HG03457 (cell line): ENCODE measurements at regions not wholly inside any gene's neighbourhood (a gene's known extent, or its start where the extent isn't known, plus 50 kb on each side); places are given as distances from the start of the nearest gene placed in this dataset.

Experiments
- ATAC-seq: cut with Tn5 transposase; IDR thresholded peaks from one replicate; pipeline ENCODE4 v1.9.1; 2021; ENCODE audit warnings: moderate number of reproducible peaks; ENCODE audit not compliant: unreplicated experiment

DNA sequence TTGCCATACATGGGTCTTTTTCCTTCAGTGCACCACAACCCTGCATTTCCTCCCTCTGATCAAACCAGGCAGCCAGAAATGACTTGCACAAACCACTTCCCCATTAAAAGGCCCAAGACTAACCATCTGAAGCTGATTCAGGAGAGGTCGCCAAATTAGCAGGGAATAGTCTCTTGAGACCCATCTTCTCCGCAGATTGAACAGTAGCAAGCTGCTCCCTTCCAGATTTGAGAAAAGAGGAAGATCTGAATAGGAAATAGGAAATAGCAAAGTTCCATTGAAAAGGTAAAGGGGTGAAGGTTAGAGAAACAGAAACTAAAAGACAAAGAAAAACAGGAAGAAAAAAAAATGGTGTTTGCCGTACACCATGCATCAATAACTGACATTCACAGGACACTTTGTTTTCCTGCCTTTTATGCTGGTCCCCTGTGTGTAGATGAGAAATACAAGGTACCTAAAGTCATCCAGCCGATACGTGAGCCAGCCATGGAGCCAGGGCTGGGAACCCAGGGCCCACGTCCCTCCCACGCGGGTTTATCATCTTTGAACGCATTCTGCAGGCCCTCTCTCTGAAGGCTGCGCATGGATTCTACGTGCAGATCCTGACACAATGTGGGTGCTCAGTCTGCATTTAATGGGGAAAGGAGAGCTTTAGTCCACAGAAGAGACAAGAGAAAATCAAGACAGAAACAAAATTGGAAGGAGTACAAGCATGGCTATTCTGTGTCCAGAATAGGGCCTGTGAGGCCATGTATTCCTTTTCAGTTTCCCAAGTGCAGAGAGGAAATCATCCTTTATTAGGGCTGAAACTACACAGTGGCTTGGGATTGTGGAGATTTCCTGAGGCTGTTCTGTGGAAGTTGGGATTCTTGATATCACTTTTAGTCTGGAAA, 268.4 kb upstream of the NPVF start:
- peak; percentile 64 for ATAC-seq

GRCh38 chr7:25500393-25500921, 272.2 kb upstream of the NPVF start:
- no peak for ATAC-seq

- no peak for ATAC-seq
These were observed 275.0 kb upstream of the NPVF start for GRCh38 chr7:25503306-25503705.

DNA sequence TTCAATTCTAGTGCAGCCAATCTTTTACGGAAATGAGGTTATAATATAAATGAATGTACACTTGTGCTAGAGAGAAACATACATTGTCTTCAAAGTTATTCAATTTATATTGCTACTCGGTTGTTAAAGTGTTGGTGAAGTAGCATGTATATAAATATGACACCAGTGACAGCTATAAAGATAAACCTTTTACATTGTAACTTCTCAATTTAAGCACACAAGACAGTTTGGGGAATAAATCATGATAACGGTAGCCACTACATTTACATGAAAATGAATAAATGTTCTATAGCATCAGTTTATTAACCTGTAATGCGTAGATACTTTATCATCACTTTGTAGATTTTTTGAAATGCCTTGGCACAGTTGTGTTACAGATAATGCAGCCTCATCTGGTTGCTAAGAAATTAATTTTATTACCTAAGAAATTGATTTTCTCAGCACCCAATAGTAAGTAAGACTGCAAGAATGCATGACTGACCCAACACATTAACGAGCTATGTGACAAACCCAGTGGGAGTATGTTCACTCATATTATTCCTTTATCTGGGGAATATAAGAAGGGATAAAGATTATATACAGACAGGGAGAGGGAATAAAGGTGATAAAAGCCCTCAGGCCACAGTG, 283.9 kb upstream of the NPVF start:
- no peak for ATAC-seq

- ATAC-seq: no peak
These were observed 287.5 kb upstream of the NPVF start for GRCh38 chr7:25515633-25516275.

DNA sequence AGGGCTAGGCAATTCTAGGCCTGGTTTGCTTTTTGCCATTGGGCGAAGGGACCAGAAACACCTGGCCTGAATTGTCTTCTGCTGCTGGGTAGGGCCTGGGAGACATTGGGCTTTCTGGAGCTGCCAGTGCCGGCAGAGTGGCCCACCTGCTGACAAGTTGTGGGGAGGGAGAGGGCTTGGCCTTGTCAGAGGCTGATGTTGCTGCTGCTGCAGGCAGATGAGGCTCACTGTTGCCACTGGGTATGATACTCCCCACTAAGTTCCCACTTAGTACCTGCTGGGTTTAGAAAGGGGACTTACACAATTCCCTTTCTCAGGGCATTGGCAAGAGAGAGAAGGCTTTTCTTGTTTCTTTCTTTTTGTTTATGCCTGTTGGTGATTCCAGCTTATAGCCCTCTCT, 289.6 kb upstream of the NPVF start:
- no peak for ATAC-seq

DNA sequence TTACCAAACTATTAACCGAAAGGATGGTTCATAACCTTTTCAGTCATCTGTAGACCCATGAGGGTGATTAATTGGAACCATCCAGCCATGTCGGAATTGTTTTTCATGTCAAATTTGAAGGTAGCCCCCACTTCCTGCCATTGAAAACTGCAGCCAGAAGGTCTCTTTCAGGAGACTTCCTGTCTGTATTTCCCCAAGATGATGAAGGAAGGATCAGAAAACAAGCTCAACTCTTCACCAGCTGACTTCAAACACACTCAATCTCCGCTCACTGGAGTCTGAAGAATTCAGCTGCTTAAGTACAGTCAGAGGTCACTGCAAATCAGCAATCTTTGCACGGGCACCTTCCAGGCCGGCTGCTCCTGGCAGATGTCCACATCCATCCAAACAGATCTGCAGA, 291.7 kb upstream of the NPVF start:
- no peak for ATAC-seq

DNA sequence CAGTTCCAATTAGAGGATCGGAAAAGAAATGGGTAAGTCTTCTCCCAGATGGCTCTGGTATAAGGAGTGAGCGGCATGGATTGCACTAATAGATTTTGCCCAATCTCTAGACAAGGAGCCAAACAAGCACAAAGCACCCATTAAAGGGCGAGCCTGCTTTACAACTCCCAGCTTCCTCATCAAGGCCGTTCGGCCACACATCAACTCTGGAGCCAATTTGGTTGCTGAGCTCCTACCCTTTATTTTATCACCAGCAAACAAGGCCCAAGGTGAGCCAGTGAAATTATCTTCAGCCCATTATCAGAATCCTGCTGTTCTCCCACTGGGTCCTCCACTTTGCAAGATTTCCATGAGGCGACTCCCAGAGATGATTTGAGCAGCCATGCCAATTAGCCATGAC, 292.2 kb upstream of the NPVF start:
- ATAC-seq: no peak

GRCh38 chr7:25521236-25521635, 292.9 kb upstream of the NPVF start:
- ATAC-seq: no peak

DNA sequence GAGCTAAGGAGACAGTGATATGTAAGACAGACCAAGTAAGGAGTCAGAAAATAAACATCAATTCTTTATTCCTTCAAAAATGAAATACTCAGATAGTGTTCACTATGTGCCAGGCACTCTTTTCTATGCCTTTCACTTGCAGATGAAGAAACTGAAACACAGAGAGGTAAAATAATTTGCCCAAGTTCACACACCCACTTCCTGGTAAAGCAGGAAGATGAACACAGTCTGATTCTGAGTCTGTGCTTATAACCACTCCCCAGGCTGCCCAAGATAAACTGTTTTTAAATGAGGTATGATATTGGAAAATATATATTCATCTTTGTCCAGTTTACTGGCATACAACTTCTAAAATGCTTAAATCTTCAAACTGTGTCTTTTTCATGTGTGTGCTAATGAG, 294.4 kb upstream of the NPVF start:
- no peak for ATAC-seq

GRCh38 chr7:25527665-25528170, 299.4 kb upstream of the NPVF start:
- no peak for ATAC-seq

GRCh38 chr7:25529320-25529719, 301.0 kb upstream of the NPVF start:
- ATAC-seq: no peak

- no peak for ATAC-seq
These were observed 308.6 kb upstream of the NPVF start for GRCh38 chr7:25536851-25537250.

DNA sequence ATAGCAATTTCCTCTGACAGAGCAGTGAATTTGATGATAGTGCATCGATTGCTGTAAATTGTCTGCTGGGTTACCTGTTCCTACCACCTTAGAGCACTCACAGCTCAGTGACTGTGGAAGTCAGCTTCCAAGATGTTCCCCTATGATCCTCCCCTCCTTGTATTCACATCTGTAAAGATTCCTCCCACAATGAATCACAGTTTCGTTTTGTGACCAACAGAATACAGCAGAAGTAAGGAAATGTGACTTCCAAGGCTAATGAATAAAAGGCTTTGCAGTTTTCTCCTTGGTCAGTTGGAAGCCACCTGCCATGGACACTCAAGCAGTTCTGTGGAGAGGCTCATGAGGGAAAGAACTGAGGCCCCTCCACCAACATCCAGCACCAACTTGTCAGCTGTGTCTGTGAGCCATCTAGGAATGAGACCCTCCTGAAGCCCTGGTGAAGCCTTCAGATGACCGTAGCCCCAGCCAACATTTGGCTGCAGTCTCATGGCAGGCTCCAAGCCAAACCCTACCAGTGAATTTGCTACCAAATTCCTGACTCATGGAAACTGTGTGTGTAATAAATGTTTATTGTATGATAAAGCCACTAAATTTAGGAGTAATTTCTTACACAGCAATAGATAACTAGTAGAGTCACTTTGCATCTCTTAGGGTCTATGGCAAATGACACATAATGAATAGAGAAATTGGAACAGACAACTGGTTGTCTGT, 309.5 kb upstream of the NPVF start:
- no peak for ATAC-seq

- ATAC-seq: no peak
These were observed 313.0 kb upstream of the NPVF start for GRCh38 chr7:25541094-25541821.

GRCh38 chr7:25541877-25542276, 313.6 kb upstream of the NPVF start:
- ATAC-seq: no peak

GRCh38 chr7:25543210-25543609, 314.9 kb upstream of the NPVF start:
- ATAC-seq: no peak

- no peak for ATAC-seq
These were observed 315.5 kb upstream of the NPVF start for GRCh38 chr7:25543798-25544197.

- ATAC-seq: no peak
These were observed 316.0 kb upstream of the NPVF start for GRCh38 chr7:25544254-25544653.
